Occipital lobe (tissue), 1 donor: ENCODE measurements at regions not wholly inside any gene's neighbourhood (a gene's known extent, or its start where the extent isn't known, plus 50 kb on each side); places are given as distances from the start of the nearest gene placed in this dataset.
A peak's percentile ranks its signal among the peaks of the same experiment; 100 is the strongest.
"Not testable (repeated sequence)": the region's sequence is repeated elsewhere in the genome, so short reads cannot be mapped to it uniquely, and the experiment has no call there.

Source experiments
- DNase-seq: peaks from one replicate; lab custom pipeline; 2025; lab: John Stamatoyannopoulos, UW

DNA sequence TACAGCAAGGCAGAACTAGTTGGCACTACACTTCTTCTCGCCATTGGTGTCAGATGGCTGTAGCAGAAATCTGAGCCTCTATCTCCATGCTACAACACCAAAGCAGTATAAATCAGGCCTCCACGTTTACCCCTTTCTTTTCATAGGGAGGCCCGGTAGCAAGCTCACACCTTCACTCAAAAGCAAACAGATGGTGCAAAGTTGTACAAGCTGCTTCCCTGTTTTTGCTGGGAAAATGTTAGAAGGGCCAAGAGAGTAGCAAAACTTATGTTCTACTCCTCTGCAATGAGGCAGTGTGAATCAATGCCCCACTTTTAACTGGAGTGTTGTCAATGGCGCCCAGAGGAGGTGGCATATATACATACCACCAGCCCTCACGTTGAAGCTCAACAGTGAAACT, 369.6 kb upstream of the NRXN1 start:
- peak; percentile 5 for DNase-seq

DNA sequence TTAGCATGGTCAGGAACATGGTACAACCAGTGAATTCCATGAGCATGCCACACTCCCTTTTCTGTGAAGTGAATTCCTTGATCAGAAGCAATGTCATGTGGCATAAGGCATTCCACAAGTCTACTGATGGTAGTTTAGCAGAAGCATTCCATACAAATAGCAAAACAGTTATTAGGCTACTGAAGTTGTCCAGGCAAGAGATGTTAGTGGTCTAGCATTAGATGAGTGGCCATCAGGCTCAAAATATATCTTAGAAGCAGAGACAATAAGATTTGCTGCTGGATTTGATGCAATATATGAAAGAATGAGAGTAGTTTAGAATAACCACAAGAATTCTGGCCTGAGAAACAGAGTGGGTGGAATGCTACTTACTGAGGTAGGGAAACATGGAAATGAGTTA, 355.3 kb upstream of the NRXN1 start:
- DNase-seq, result no peak

DNA sequence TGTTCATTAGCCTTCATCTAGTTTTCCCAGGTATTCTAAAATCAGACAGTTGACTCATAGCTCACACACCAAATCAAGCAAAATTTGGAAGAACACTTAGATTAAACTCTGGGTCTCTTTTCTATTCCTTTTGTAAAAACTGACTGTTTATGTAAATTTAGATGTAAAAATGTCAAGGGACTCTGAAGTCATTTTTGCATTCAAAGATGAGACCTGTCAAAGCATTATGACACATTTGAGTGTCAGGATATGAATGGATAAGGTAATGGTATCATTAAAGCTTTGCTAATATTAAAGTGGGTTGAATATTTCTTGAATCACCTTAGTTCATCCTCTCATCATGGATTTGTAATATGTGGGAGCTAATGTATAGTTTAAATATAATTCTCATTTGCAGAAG, 348.1 kb upstream of the NRXN1 start:
- DNase-seq, result no peak

DNA sequence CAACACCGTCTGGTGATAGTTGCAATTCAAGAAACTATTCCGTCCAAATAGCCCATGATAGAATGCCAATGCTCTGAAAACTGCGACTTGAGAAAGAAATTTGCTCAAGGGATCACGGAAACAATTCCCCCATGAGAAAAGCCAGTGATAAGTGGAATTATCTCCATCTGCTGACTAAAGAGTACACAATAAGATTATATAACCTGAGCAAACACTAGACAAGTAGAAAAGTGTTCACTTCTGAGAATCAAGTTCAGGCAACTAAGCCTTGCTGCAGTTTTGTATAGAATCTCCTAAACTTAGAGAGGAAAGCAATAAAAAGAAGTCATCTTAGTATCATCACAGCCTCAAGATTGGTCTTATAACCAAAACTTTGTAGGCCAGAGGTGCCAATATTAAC, 336.3 kb upstream of the NRXN1 start:
- no peak for DNase-seq

- no peak for DNase-seq
These were observed 318.2 kb upstream of the NRXN1 start for GRCh38 chr2:51350100-51350499.

DNA sequence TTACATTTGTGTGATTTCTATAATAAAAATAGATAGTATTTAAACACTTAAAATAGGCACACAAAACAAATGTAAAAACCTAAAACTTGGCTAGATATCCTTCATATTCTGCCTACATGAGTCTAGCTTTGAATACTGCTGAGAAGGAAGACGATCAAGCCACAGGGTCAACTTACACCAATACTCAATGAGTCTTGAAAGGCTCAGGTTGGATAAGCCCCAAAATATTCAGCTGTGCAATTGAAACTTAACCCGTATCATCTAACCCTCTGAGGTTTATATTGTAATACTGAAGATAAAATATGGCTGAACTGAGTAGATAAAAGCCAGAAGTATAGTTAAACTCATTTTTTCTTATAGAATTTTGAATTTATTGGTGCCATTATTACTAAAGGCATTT, 313.0 kb upstream of the NRXN1 start:
- DNase-seq, result no peak

DNA sequence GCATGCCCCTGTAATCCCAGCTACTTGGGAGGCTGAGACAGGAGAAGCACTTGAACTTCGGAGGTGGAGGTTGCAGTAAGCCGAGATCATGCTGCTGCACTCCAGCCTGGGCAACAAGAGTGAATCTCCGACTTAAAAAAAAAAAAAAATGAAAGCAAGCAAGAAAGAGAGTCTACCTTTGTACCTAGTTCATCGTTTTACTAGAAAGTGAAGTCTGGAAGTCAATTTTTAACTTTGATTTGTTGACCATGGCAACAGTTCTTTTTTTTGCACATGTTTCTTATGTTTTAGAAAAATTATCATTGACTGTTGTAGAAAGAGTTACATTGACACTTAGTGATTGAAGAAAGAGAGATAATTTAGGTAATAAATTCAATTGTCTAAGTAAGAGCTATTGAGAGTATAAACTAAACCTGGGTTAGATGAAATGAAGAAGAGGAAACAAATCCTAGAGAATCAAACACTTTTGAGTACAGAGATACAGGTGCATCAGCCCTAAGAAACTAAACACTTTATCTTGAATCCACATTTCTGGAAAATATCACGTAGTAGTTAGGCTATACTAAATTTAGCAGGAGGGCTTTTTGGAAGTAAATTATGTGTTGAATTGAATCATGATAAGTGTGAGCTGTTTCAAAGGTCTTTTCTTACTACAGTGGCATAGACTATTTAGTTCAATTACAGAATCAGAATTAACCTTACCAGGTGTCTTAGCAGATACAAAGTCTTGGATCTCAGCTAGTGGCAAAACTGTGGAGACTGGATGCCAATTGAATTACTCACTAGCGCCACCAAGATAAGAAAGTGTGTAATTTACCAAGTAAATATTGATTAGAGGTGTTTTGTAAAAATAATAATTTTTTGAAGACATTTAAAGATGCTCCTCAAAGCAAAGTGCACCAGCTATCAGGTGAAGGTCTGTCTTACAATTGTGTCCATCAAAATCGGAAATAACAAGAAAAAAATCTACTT, 303.4 kb upstream of the NRXN1 start:
- no peak for DNase-seq

- no peak for DNase-seq
These were observed 297.6 kb upstream of the NRXN1 start for GRCh38 chr2:51329512-51329911.

DNA sequence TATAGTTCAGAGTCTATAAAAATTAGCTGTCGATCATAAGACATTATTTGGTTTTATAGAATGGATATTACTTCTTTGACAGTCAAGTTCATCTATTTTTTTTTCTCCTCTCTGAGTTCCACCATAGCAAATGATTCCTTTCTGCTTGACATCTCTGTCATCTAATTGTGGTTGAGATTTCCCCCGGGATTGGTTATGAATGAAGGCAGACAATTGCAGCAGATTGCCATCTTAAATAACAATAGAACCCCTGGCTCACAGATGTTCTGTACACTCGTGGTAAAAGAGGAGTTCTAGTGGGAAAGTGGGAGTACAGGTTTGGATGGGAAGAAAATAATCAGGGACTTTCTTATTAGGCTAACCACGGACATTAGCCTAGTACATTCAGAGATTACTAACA, 292.1 kb upstream of the NRXN1 start:
- no peak for DNase-seq

- DNase-seq, result no peak
These were observed 290.7 kb upstream of the NRXN1 start for GRCh38 chr2:51322613-51323012.

DNA sequence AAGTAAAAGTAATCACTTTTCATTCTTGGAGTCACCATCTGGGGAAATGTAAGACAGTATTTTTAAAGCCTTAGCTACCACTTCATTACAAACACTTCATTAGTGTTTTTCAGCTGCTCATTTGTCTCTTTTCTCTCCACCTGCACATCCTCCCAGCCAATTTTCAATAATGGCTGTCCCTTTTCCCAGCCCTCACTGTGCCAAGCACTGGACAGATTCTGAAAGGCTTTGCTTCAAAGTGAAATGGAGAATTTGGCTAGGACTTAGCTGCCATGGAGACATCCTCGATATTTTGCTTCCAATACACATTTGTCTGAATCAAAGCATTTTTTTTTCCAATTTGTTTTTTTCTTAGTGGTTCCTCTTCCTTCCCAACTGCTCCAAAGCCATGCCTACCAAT, 272.4 kb upstream of the NRXN1 start:
- DNase-seq, result peak; percentile 7

DNA sequence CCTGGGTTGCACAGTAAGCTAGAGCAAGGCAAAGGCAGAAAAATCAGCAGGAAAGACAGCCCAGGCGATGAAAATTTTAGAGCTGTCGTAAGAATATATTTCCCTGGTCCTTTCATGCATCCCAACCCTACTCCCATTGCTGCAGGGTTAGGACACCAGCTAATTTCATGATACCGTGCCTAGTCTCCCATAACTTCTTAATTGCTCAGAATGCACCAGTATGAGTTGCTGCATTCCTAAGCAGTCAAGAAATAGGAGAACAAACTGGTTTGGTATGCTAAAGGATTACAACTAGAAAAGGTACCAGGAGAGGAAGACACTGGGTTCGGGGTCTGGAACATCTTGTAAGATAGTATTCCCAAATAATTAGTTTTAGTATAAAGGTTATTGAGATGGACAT, 269.4 kb upstream of the NRXN1 start:
- DNase-seq, result no peak

- DNase-seq, result no peak
These were observed 267.4 kb upstream of the NRXN1 start for GRCh38 chr2:51299370-51299769.

DNA sequence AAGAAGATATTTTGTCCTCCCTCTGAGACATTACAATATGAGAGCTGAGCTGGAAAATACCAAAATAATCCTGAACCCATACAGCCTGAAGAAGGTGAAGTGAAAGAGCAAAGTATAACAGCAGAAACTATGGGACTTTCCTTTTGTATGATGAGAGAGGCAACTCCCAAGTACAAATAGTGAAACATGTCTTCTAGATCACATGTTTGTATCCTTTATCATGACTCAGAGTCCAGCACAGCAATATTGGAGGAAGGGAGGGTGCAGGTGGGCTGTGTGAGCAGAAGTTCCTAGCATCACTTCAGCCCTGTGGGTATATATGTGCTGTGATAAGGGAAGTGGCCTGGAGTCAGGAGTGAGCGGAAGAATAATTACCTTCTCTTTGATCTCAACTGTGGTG, 265.6 kb upstream of the NRXN1 start:
- no peak for DNase-seq

DNA sequence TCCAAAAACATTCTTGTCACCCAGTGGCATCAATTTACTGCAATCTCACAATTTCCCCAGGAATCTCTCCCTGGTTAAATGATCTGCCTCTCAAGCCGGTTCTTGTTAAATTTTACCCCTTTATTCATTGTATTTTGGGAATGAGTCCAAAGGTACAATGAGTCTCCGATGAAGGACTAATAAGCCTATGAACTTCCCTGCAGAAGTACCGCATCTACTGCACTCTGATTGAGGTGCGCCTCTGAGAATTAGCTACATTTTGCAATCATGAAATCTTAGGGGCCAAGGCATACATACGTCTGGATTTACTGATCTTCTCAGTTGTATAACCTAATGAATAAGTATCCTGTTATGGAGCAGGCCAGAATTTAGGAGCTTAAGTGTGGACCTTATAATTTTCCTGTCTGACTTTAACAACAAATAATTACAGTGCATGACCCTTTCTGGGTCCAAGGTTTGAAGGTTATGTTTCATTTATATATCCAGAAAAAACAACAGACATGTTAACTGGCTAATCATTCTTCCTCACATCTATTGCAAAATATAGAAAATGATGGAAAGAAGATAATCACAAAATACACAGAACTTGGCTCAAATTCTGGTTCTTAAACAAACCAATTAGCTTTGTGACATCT, 261.8 kb upstream of the NRXN1 start:
- DNase-seq, result no peak

- DNase-seq, result no peak
These were observed 260.0 kb upstream of the NRXN1 start for GRCh38 chr2:51291762-51292551.

GRCh38 chr2:51290725-51291124, 258.8 kb upstream of the NRXN1 start:
- DNase-seq, result no peak

- DNase-seq, result no peak
These were observed 257.1 kb upstream of the NRXN1 start for GRCh38 chr2:51289045-51289444.

DNA sequence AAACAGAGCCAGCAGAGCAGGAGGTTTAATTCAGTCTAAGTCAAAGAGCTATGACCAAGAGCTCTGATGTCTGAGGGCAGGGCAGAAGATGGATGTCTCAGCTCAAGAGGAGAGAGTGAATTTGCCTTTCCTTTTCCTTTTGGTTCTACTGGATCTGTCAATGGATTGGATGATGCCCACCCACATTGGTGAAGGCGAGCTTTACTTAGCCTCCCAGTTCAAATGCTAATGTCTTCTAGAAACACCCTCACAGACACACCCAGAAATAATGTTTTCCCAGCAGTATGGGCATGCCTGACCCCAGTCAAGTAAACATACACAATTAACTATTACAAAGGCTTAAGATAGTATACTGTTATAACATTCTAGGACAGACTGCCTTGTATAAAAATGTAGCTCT, 236.3 kb upstream of the NRXN1 start:
- no peak for DNase-seq

DNA sequence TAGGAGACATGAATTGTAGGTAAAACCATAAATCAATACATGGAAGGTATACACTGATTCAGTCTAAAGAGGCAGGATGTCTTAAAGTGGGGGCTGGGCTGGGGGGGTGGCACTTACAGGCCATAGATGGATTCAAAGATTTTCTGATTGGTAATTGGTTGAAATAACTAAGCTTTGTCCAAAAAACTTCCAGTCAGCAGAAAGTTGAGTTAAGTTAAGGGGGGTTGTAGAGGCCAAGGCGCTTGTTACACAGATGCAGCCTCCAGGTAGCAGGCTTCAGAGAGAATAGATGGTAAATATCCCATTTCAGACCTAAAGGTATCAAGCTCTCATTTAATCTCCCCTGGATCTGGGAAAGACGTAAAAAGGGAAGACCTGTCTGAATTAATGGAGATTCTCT, 233.6 kb upstream of the NRXN1 start:
- DNase-seq, result no peak

GRCh38 chr2:51263951-51264350, 232.0 kb upstream of the NRXN1 start:
- no peak for DNase-seq

- not testable (repeated sequence) for DNase-seq
These were observed 231.2 kb upstream of the NRXN1 start for GRCh38 chr2:51263101-51263500.
